ENCODE measurements at regions not wholly inside any gene's neighbourhood (a gene's known extent, or its start where the extent isn't known, plus 50 kb on each side); places are given as distances from the start of the nearest gene placed in this dataset.

DNA sequence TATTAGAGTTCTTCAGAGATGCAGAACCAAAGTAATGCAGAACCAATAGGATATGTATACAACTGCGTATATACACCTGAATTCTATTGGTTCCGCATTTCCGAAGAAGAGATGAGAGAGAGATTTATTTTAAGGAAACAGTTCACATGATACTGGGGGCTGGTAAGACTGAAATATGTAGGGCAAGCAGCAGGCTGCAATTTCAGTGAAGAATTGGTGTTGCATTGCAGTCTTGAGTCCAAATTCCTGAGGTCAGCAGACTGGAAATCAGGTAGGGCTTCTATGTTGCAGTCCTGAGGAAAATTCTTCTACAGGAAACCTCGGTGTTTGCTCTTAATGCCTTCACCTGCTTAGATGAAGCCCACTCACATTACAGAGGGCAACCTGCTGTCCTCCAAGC, 128.2 kb upstream of the MED13 start:
- H3K4me3 Mint-ChIP-seq: no peak overlapping the region
- no peaks in the 10 kb centered on the region for H3K4me1 Mint-ChIP-seq
- H3K36me3 Mint-ChIP-seq: peaks cover 2% of the 10 kb centered on the region
- H3K27me3 Mint-ChIP-seq (ENCODE audit: low read depth): peaks cover 6% of the 10 kb centered on the region
- no peak overlapping the region for H3K27ac Mint-ChIP-seq
- no peak for DNase-seq (ENCODE audit: low spot score in 2 of 2, unreplicated experiment in 2 of 2)
- H3K9me3 Mint-ChIP-seq: peaks cover 11% of the 10 kb centered on the region
- no peak for TF ChIP-seq CTCF (IDR thresholded peaks at IDR 0.05; ENCODE audit: unreplicated experiment)

- no peak for TF ChIP-seq CTCF (IDR thresholded peaks at IDR 0.05; ENCODE audit: unreplicated experiment)
- no peak for DNase-seq (ENCODE audit: low spot score in 2 of 2, unreplicated experiment in 2 of 2)
- Mint-ChIP-seq H3K27ac (no peak overlapping the region), H3K4me3 (no peak overlapping the region), H3K27me3 (ENCODE audit: low read depth) (peaks cover 6% of the 10 kb centered on the region), H3K36me3 (peaks cover 2% of the 10 kb centered on the region), H3K4me1 (peaks cover 3% of the 10 kb centered on the region), H3K9me3 (peaks cover 10% of the 10 kb centered on the region)
These were observed 126.6 kb upstream of the MED13 start for GRCh38 chr17:62191390-62192361.

- Mint-ChIP-seq H3K27me3 (ENCODE audit: low read depth) (peaks cover 5% of the 10 kb centered on the region), H3K9me3 (no peaks in the 10 kb centered on the region), H3K36me3 (no peaks in the 10 kb centered on the region), H3K4me1 (peaks cover 6% of the 10 kb centered on the region), H3K4me3 (no peak overlapping the region), H3K27ac (no peak overlapping the region)
- TF ChIP-seq CTCF (IDR thresholded peaks at IDR 0.05; ENCODE audit: unreplicated experiment): no peak
- DNase-seq (ENCODE audit: low spot score in 2 of 2, unreplicated experiment in 2 of 2): no peak
These were observed 124.3 kb upstream of the MED13 start for GRCh38 chr17:62189377-62189776.

DNA sequence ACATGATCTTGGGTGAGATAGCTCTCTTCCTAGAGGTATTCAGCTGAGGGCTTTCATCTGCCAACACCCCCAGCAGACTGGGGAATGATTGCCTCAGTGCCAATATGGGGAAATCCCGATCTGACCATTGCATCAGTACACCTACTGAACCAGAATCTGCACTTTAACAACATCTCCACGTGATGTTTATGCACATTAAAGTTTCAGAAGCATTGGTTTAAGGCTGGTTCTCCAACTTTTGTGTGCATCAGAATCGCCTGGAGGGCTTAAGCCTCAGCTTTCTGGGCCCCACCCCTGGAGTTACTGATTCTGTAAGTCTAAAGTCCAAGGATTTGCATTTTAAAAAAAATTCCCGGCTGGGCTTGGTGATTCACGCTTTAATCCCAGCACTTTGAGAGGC, 123.6 kb upstream of the MED13 start:
- H3K4me3 Mint-ChIP-seq: no peak overlapping the region
- H3K27ac Mint-ChIP-seq: no peak overlapping the region
- peaks cover 6% of the 10 kb centered on the region for H3K4me1 Mint-ChIP-seq
- peaks cover 5% of the 10 kb centered on the region for H3K27me3 Mint-ChIP-seq (ENCODE audit: low read depth)
- DNase-seq (ENCODE audit: low spot score in 2 of 2, unreplicated experiment in 2 of 2): no peak
- TF ChIP-seq CTCF (IDR thresholded peaks at IDR 0.05; ENCODE audit: unreplicated experiment): no peak
- no peaks in the 10 kb centered on the region for H3K36me3 Mint-ChIP-seq
- H3K9me3 Mint-ChIP-seq: no peaks in the 10 kb centered on the region

- Mint-ChIP-seq H3K4me3 (no peak overlapping the region), H3K36me3 (no peaks in the 10 kb centered on the region), H3K4me1 (peaks cover 6% of the 10 kb centered on the region), H3K27me3 (ENCODE audit: low read depth) (peaks cover 5% of the 10 kb centered on the region), H3K27ac (no peak overlapping the region), H3K9me3 (no peaks in the 10 kb centered on the region)
- TF ChIP-seq CTCF (IDR thresholded peaks at IDR 0.05; ENCODE audit: unreplicated experiment): no peak
- no peak for DNase-seq (ENCODE audit: low spot score in 2 of 2, unreplicated experiment in 2 of 2)
These were observed 122.6 kb upstream of the MED13 start for GRCh38 chr17:62187681-62188080.
